Nephron progenitor cell (in vitro differentiated cells): ENCODE measurements at regions not wholly inside any gene's neighbourhood (a gene's known extent, or its start where the extent isn't known, plus 50 kb on each side); places are given as distances from the start of the nearest gene placed in this dataset.

Experiments used
- DNase-seq: peaks from one replicate; pipeline ENCODE4 v3.0.0; 2021
- H3K27ac Mint-ChIP-seq: 2 replicates; pipeline ENCODE4 v1.8.0; 2021; ENCODE audit warnings: mild to moderate bottlenecking, moderate library complexity, mixed read lengths
- H3K27me3 Mint-ChIP-seq: 2 replicates; pipeline ENCODE4 v1.8.0; 2021; ENCODE audit warnings: mild to moderate bottlenecking, low read depth, mixed read lengths; ENCODE audit not compliant: poor library complexity
- H3K36me3 Mint-ChIP-seq: 2 replicates; pipeline ENCODE4 v1.8.0; 2021; ENCODE audit warnings: low read depth, mixed read lengths
- H3K4me1 Mint-ChIP-seq: 2 replicates; pipeline ENCODE4 v1.8.0; 2021; ENCODE audit warnings: mixed read lengths
- H3K4me3 Mint-ChIP-seq: 2 replicates; pipeline ENCODE4 v1.8.0; 2021; ENCODE audit warnings: mild to moderate bottlenecking, moderate library complexity, mixed read lengths
- H3K9me3 Mint-ChIP-seq: 2 replicates; pipeline ENCODE4 v1.8.0; 2021; ENCODE audit warnings: mild to moderate bottlenecking, moderate library complexity, mixed read lengths
- CTCF ChIP-seq: fragments of 200-600 bp; sonication (generic); IDR thresholded peaks from 2 replicates; pipeline ENCODE4 v1.5.0; 2021; ENCODE audit warnings: antibody characterized with exemption

GRCh38 chr14:55752580-55753390, 172.8 kb downstream of the KTN1 start:
- peaks cover 8% of the 10 kb centered on the region for H3K4me1 Mint-ChIP-seq
- H3K4me3 Mint-ChIP-seq = no peak overlapping the region
- peaks cover 14% of the 10 kb centered on the region for H3K27me3 Mint-ChIP-seq
- no peak overlapping the region for H3K27ac Mint-ChIP-seq
- no peaks in the 10 kb centered on the region for H3K36me3 Mint-ChIP-seq
- no peak for DNase-seq
- no peaks in the 10 kb centered on the region for H3K9me3 Mint-ChIP-seq
- TF ChIP-seq CTCF = no peak

- no peak for DNase-seq
- H3K4me1 Mint-ChIP-seq = peaks cover 25% of the 10 kb centered on the region
- H3K9me3 Mint-ChIP-seq = no peaks in the 10 kb centered on the region
- TF ChIP-seq CTCF = no peak
- H3K27ac Mint-ChIP-seq = no peak overlapping the region
- peaks cover 14% of the 10 kb centered on the region for H3K27me3 Mint-ChIP-seq
- H3K4me3 Mint-ChIP-seq = no peak overlapping the region
- no peaks in the 10 kb centered on the region for H3K36me3 Mint-ChIP-seq
These were observed 174.5 kb downstream of the KTN1 start for GRCh38 chr14:55754471-55754870.

- TF ChIP-seq CTCF = no peak
- no peak overlapping the region for H3K27ac Mint-ChIP-seq
- no peak overlapping the region for H3K4me3 Mint-ChIP-seq
- peaks cover 26% of the 10 kb centered on the region for H3K4me1 Mint-ChIP-seq
- H3K27me3 Mint-ChIP-seq = peaks cover 14% of the 10 kb centered on the region
- no peak for DNase-seq
- no peaks in the 10 kb centered on the region for H3K36me3 Mint-ChIP-seq
- no peaks in the 10 kb centered on the region for H3K9me3 Mint-ChIP-seq
These were observed 174.9 kb downstream of the KTN1 start for GRCh38 chr14:55754871-55755270.

- peaks cover 26% of the 10 kb centered on the region for H3K4me1 Mint-ChIP-seq
- no peak overlapping the region for H3K27ac Mint-ChIP-seq
- no peaks in the 10 kb centered on the region for H3K36me3 Mint-ChIP-seq
These were observed 176.1 kb downstream of the KTN1 start for GRCh38 chr14:55756078-55756477.

GRCh38 chr14:55756557-55756956, 176.6 kb downstream of the KTN1 start:
- Mint-ChIP-seq H3K4me1 (peaks cover 27% of the 10 kb centered on the region), H3K9me3 (no peaks in the 10 kb centered on the region), H3K36me3 (no peaks in the 10 kb centered on the region), H3K27me3 (peaks cover 14% of the 10 kb centered on the region), H3K27ac (no peak overlapping the region), H3K4me3 (no peak overlapping the region)
- no peak for TF ChIP-seq CTCF
- DNase-seq = no peak

More at GRCh38 chr14:55756078-55756477, 176.1 kb downstream of the KTN1 start:
- Mint-ChIP-seq H3K9me3 (no peaks in the 10 kb centered on the region), H3K27me3 (peaks cover 14% of the 10 kb centered on the region), H3K4me3 (no peak overlapping the region)
- DNase-seq = no peak
- no peak for TF ChIP-seq CTCF

- Mint-ChIP-seq H3K4me3 (no peak overlapping the region), H3K9me3 (no peaks in the 10 kb centered on the region), H3K27ac (no peak overlapping the region), H3K36me3 (no peaks in the 10 kb centered on the region), H3K4me1 (peaks cover 36% of the 10 kb centered on the region), H3K27me3 (peaks cover 14% of the 10 kb centered on the region)
- no peak for TF ChIP-seq CTCF
- DNase-seq = no peak
These were observed 178.8 kb downstream of the KTN1 start for GRCh38 chr14:55758796-55759195.
